GM18868 (cell line): ENCODE measurements at regions not wholly inside any gene's neighbourhood (a gene's known extent, or its start where the extent isn't known, plus 50 kb on each side); places are given as distances from the start of the nearest gene placed in this dataset.
A peak's percentile ranks its signal among the peaks of the same experiment; 100 is the strongest.

Source experiments
- ATAC-seq: cut with Tn5 transposase; IDR thresholded peaks from one replicate; pipeline ENCODE4 v1.9.1; 2021; ENCODE audit warnings: mild to moderate bottlenecking, moderate library complexity; ENCODE audit not compliant: unreplicated experiment

DNA sequence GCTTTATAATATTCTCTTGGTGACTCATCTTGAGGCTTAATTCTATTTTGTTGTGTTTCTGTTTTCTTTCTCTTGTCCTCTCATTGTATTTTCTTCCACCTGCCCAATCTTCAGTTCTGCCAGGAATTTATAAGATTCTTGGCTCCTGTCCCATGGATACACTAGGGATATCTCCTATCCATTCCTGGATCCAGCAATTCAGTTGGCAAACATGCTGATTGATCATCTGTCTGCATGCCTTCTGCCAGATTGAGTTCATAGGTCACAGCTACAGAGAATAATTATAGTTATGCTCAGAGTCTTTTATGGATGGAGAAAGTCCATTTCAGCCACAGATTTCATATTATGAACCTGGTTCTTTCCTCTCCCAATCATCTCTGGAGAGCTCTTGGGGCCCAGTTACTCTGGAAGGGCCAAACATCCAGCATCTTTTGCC, 140.4 kb upstream of the MAGI2 start:
- ATAC-seq: no peak

DNA sequence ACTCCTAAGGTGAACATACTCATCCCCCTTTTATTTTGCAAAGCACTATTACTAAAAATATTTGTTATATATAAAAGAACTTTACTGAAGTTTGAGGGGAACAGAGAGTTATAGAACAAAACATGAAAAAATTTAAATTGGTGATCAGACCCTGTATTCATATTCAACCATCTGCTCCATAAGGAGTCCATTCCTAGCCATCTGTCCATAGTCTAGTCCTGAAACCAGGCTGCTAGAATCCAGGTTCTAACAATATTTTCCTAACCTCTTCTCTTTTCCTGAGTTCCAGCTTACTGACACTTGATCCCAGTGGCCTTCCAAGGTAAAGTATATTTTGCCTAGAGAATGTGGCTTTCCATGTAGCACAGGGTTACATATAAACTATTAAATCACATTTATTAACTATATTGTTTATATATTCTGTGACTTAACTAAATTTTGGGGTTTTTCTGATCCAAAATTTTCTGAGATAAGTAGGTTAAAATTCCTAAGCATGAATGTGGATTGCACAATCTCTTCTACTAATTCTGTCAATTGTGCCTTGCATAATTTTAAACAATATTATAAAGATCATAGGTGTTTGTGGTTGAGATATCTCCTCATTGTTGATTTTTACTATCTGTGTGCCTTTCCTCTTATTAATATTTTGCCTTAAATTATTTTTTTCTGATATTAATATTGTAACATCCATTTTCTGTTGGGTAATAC, 137.6 kb upstream of the MAGI2 start:
- ATAC-seq: no peak

GRCh38 chr7:79590391-79590790, 136.9 kb upstream of the MAGI2 start:
- no peak for ATAC-seq

- ATAC-seq: no peak
Measured at GRCh38 chr7:79570903-79571302, 117.4 kb upstream of the MAGI2 start.

GRCh38 chr7:79563821-79564522, 110.5 kb upstream of the MAGI2 start:
- ATAC-seq: no peak

- no peak for ATAC-seq
Measured at GRCh38 chr7:79555571-79555970, 102.1 kb upstream of the MAGI2 start.

DNA sequence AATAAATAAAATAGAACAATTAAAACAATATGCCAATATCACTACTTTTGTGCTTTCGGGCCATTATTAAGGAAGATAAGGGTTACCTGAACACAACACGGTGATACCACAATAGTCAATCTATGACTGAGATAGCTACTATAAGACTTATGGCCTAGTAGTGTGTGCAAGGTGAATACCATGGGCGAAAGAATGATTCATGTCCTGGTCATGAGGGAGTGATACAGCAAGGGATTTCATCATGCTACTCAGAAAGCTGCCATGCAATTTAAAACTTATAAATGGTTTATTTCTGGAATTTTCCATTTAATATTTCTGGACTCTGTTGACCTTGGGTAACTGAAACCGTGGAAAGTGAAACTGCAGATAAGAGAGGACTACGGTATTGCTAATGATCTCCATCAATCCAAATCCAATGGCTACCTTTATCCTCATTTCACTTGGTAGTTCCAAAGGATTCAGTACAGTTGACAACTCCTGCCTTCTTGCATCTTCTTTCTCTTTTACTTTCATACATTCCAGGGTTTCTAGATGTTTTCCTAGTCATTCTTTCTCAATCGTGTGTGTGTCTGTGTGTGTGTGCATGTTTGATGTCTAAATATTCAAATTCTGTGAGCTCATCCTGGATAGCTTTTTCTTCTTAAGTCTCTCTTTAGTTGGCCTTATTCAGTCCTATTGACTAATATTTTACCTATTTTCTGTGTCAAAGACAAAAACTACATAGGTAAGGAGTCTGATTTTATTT, 100.5 kb upstream of the MAGI2 start:
- no peak for ATAC-seq

GRCh38 chr7:79552463-79552862, 99.0 kb upstream of the MAGI2 start:
- no peak for ATAC-seq

GRCh38 chr7:79548727-79549126, 95.3 kb upstream of the MAGI2 start:
- ATAC-seq: no peak

GRCh38 chr7:79547132-79547531, 93.7 kb upstream of the MAGI2 start:
- no peak for ATAC-seq

GRCh38 chr7:79540592-79540991, 87.1 kb upstream of the MAGI2 start:
- no peak for ATAC-seq

GRCh38 chr7:79534128-79534527, 80.7 kb upstream of the MAGI2 start:
- ATAC-seq: peak; percentile 49

GRCh38 chr7:79531905-79532664, 78.6 kb upstream of the MAGI2 start:
- ATAC-seq: no peak

DNA sequence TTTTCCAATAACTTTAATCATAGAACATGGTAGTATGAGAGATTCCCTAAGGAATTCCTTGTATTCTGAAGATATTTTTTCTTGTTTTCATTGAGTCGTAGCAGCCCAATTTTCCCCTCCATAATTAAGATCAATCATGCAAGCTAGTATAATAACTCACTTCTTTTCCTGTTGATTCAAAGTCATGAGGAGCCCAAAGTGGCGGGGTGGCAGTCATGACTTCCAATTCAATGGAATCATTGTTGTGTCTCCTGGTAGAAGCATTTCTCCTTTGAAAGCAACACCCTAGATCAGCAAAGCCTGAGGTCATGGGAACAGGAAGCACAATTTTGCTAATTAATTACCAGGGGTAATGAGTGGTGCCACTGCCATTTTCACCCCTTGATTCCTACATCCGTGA, 77.6 kb upstream of the MAGI2 start:
- ATAC-seq: no peak

DNA sequence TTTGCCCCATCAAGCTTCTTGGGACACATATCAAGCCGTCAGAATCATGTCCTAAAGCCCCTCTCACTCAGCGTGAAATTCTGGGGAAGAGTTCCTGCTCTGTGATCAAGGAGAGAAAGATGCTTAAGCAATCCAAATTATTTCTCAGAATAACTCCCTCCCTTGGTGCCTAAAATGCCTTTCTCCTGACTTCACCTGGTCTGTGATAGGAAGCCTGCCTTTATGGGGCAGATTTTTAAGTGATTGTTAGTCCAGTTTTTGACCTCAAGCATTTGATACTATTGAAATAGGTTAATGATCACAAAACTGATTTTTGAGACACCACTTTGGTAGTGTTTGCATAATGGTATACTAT, 76.4 kb upstream of the MAGI2 start:
- no peak for ATAC-seq

GRCh38 chr7:79529214-79529880, 75.9 kb upstream of the MAGI2 start:
- ATAC-seq: no peak

DNA sequence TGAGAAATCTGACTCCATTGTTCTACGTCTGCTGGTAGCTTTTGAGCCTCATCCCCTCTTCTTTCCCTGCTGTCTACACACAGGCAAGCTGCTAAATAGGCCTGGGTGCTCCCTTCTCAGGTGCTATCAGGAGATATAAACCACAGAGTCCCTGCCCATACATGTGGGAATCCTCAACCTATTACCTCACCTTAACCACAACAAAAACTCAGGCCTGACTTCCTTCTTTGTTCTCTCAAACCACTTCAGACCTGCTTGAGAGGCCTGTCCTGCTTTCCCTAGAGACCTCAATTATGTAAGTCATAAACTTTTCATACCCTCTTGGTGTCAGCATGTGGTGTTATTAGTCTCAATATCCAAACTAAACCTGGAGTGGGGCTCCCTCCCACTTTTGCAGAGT, 75.0 kb upstream of the MAGI2 start:
- ATAC-seq: no peak

DNA sequence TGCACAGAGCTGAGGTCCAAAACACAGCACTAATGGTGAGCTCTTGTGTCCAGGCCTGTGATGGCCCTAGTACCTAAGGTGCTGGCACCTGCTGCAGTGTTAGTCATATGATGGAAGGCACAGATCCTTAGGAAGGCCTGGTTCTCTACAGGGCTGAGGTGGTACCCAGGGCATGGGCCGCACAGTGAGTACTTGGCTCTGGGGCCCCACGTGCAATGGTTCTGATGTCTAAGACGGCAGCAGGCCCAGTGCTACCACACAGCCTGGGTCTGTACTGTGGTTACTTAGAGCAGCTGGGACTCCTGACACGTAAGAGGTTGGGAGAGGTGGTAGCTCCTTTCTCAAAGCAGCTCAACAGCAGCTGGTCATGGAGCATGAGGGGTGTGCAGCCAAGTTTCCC, 70.6 kb upstream of the MAGI2 start:
- ATAC-seq: no peak

DNA sequence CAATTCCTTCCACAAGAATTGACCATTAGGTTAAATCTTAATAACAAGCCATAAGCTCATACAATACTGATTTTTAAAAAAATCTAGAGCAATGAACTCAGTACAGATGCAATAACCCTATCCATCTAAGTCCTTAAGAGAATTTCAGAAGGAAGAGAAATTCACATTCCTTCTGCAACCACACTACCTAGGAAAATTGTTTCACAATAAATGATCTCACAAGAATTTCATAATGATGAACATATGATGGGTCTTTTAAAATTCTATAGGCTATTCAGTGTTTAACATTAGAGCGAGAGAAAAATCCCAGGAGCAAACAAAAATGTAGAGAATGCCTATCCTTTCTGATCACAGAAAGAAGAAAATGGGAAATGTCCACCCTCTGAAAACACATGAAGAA, 70.0 kb upstream of the MAGI2 start:
- no peak for ATAC-seq

DNA sequence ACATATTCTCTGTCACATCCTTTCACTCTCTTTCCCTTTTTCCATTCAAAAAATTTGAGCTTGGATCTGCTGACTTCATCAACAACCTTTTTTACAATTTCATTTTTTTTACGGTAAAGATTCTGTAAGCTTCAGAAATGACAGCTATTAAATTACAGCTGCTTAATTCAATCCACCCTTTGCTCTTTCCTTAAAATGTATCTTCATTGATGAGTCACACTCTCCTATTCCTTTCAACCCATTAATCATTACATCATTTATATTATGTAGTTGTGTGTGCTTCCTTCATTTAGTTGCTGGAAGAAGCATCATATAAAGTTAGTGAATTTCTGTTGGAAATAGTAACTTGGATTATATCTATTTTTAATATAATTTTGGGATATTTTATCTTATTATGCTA, 67.1 kb upstream of the MAGI2 start:
- no peak for ATAC-seq

- no peak for ATAC-seq
Measured at GRCh38 chr7:79515358-79515757, 61.9 kb upstream of the MAGI2 start.
